IPS-NIHi7 (cell line): ENCODE measurements at regions not wholly inside any gene's neighbourhood (a gene's known extent, or its start where the extent isn't known, plus 50 kb on each side); places are given as distances from the start of the nearest gene placed in this dataset.
"Not testable (repeated sequence)": the region's sequence is repeated elsewhere in the genome, so short reads cannot be mapped to it uniquely, and the experiment has no call there.

Experiments
- DNase-seq: peaks from one replicate; pipeline ENCODE4 v3.0.0; 2012; ENCODE audit warnings: mixed read lengths; ENCODE audit errors: extremely low spot score

DNA sequence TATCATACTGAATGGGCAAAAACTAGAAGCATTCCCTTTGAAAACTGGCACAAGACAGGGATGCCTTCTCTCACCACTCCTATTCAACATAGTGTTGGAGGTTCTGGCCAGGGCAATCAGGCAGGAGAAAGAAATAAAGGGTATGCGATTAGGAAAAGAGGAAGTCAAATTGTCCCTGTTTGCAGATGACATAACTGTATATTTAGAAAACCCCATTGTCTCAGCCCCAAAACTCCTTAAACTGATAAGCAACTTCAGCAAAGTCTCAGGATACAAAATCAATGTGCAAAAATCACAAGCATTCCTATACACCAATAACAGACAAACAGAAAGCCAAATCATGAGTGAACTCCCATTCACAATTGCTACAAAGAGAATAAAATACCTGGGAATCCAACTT, 52.5 kb upstream of the CCDC71L start:
- DNase-seq, result not testable (repeated sequence)

- DNase-seq, result not testable (repeated sequence)
Measured at GRCh38 chr7:106714590-106715442, 53.9 kb upstream of the CCDC71L start.

DNA sequence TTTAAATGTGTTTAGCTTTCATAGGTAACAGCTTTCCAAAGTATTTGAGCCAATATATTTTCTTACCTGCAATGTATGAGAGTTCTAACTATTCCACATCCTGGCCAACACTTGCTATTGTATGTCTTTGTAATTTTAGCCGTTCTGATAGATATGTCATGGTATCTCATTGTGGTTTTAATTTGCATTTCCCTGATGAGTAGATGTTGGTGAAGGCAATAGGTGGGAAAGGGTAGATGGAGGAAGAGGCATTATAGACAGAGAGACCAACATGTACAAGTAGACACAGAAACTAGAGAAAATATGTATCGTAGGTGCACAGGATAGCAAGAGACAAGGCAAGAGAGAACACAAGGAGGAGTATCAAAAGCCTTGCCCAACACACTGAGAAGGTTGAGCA, 54.8 kb upstream of the CCDC71L start:
- no peak for DNase-seq

DNA sequence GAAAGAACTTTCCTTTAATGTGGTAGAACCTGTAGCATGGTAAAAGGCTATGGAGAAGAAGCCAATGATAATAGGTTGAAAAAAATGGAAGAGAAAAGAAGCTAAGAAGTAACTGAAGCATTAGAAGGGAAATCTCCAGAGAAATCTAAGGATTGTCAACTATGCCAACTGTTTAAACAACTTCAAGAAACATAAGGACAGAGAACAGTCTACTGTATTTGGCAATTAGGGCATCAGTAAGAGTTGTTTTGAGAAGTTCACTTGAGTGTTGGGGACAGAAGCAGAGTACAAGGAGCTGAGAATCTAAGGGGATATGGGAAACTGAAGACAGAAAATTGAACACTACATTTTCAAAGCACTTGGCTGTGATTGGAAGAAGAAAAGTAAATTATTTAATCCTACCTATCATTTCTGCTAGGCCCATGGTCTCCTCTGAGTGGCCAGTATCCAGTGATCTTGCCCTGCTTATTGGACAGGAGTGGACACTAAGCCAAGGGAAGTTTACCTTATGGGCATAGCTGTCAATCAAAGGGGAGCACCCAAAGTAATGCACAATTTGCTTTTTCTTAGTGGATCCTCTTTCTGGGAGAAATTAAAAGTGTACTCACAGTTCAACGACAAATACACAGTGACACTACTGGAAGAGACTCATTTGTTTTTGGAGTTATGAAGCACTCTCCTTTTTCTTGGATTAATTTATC, 56.4 kb upstream of the CCDC71L start:
- no peak for DNase-seq

- DNase-seq, result peak; percentile 33
Measured at GRCh38 chr7:106717955-106718871, 57.3 kb upstream of the CCDC71L start.

- DNase-seq, result no peak
Measured at GRCh38 chr7:106720641-106721040, 59.7 kb upstream of the CCDC71L start.

- no peak for DNase-seq
Measured at GRCh38 chr7:106721816-106722785, 61.1 kb upstream of the CCDC71L start.

GRCh38 chr7:106723398-106723797, 62.4 kb upstream of the CCDC71L start:
- no peak for DNase-seq

- DNase-seq, result no peak
Measured at GRCh38 chr7:106729720-106730385, 68.9 kb upstream of the CCDC71L start.

- no peak for DNase-seq
Measured at GRCh38 chr7:106731187-106731586, 70.2 kb upstream of the CCDC71L start.

- no peak for DNase-seq
Measured at GRCh38 chr7:106731646-106732444, 70.9 kb upstream of the CCDC71L start.

- no peak for DNase-seq
Measured at GRCh38 chr7:106735637-106736036, 74.7 kb upstream of the CCDC71L start.

- no peak for DNase-seq
Measured at GRCh38 chr7:106736123-106736507, 75.2 kb upstream of the CCDC71L start.

DNA sequence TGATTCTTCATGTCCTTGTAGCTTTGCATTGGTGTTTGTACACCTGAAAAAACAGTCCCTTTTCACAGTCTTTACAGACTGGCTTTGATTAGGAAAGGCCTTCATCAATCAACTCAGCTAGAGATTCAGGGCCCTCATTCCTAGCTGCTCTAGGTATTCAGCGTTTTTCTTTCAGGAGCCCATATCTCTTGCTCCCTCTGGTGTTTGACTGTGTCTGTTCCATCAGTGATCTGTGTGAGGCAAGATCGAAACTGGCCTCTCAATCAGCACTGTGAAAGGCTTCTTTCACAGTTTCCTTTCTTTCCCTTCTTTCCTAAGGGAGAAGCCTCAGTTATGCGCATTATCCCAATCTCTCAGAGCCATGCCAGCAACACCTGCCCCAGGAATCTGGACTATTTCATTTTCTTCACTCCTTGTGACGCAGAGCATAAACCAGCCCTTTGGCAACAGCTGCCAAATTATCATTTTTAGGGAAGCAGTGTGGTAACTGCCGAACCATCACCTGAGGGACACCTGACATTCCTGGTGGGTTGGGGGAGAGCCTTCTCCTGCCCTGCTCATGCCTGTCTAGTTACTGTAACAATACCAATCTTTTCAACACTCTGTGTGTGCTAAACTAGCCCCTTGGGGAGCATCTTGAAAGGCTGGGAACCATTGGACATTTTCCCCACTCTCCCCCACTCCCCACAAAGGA, 75.7 kb upstream of the CCDC71L start:
- peak; percentile 72 for DNase-seq

GRCh38 chr7:106737202-106737562, 76.2 kb upstream of the CCDC71L start:
- DNase-seq, result no peak

GRCh38 chr7:106740806-106741205, 79.8 kb upstream of the CCDC71L start:
- no peak for DNase-seq

DNA sequence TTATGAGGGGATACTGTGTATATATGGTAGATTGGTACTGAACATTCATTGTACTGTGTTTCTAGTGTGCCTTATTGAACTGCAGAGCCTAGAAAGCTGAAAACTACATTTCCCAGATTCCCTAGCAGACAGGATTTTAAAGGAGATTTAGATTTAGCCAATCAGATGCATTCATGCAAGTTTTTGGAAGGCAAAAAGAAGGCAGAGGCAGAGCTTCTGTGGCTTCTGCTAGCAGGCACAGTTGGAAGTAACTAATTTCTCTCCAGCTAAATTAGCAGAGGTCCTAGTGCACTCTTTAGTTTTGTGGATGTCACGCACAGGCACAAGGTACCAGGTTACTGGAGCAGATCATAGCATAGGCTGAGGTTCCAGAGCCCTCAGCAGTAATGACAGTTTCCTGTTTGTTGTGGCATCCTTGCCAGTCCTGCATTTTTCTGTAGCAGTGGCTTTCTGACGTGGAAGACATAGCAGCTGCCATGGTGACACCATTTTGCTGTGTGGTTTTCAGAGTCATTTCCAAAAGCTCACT, 83.7 kb upstream of the CCDC71L start:
- DNase-seq, result peak; percentile 21

DNA sequence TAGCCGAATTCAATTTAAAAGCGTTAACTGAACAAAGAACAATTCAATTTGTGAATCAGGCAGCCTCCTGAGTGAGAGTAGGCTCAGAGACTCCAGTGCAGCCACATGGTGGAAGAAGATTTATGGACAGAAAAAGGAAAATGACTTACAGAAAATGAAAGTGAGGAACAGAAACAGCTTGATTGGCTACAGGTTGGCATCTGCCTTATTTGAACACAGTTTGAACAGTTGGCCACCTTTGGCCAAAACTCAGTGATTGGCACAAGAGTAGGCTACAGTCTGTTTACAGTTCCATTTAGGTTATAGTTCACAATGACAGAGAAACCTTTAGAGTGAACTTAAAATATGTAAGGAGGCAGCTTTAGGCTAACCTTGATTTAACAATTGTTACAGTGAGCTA, 86.3 kb upstream of the CCDC71L start:
- DNase-seq, result not testable (repeated sequence)

- no peak for DNase-seq
Measured at GRCh38 chr7:106747804-106748203, 86.8 kb upstream of the CCDC71L start.
